ENCODE measurements at regions not wholly inside any gene's neighbourhood (a gene's known extent, or its start where the extent isn't known, plus 50 kb on each side); places are given as distances from the start of the nearest gene placed in this dataset.

GRCh38 chr13:76709851-76710250 is 176.4 kb downstream of the KCTD12 start:
- DNase-seq (ENCODE audit: low spot score) = no peak
- no peaks in the 10 kb centered on the region for H3K27me3 ChIP-seq
- H3K36me3 ChIP-seq = no peaks in the 10 kb centered on the region
- H3K4me3 ChIP-seq = no peak overlapping the region
- H3K4me1 ChIP-seq = peaks cover 0 to 15% of the 10 kb centered on the region in 2 donors
- no peak overlapping the region for H3K27ac ChIP-seq
- H3K9me3 ChIP-seq = no peaks in the 10 kb centered on the region
- TF ChIP-seq CTCF (IDR thresholded peaks at IDR 0.05) = no peak

- Histone ChIP-seq H3K4me1 (peaks cover 0 to 15% of the 10 kb centered on the region in 2 donors), H3K27me3 (no peaks in the 10 kb centered on the region), H3K36me3 (no peaks in the 10 kb centered on the region), H3K27ac (no peak overlapping the region), H3K9me3 (no peaks in the 10 kb centered on the region), H3K4me3 (no peak overlapping the region)
- TF ChIP-seq CTCF (IDR thresholded peaks at IDR 0.05) = no peak
- no peak for DNase-seq (ENCODE audit: low spot score)
Observed at GRCh38 chr13:76708138-76708688, 178.0 kb downstream of the KCTD12 start.

GRCh38 chr13:76707360-76707759 is 178.8 kb downstream of the KCTD12 start:
- H3K9me3 ChIP-seq = no peaks in the 10 kb centered on the region
- peaks cover 0 to 15% of the 10 kb centered on the region in 2 donors for H3K4me1 ChIP-seq
- no peaks in the 10 kb centered on the region for H3K36me3 ChIP-seq
- no peak overlapping the region for H3K4me3 ChIP-seq
- H3K27me3 ChIP-seq = no peaks in the 10 kb centered on the region
- no peak for TF ChIP-seq CTCF (IDR thresholded peaks at IDR 0.05)
- no peak overlapping the region for H3K27ac ChIP-seq
- DNase-seq (ENCODE audit: low spot score) = no peak

- Histone ChIP-seq H3K27ac (no peak overlapping the region), H3K4me3 (no peak overlapping the region), H3K36me3 (no peaks in the 10 kb centered on the region), H3K9me3 (no peaks in the 10 kb centered on the region), H3K4me1 (no peaks in the 10 kb centered on the region), H3K27me3 (no peaks in the 10 kb centered on the region)
- TF ChIP-seq CTCF (IDR thresholded peaks at IDR 0.05) = no peak
- no peak for DNase-seq (ENCODE audit: low spot score)
Observed at GRCh38 chr13:76703621-76704288, 182.4 kb downstream of the KCTD12 start.

GRCh38 chr13:76703216-76703615 is 183.0 kb downstream of the KCTD12 start:
- no peak overlapping the region for H3K27ac ChIP-seq
- DNase-seq (ENCODE audit: low spot score) = no peak
- H3K4me3 ChIP-seq = no peak overlapping the region
- TF ChIP-seq CTCF (IDR thresholded peaks at IDR 0.05) = no peak
- no peaks in the 10 kb centered on the region for H3K4me1 ChIP-seq
- no peaks in the 10 kb centered on the region for H3K36me3 ChIP-seq
- H3K27me3 ChIP-seq = no peaks in the 10 kb centered on the region
- no peaks in the 10 kb centered on the region for H3K9me3 ChIP-seq

GRCh38 chr13:76697288-76697687 is 188.9 kb downstream of the KCTD12 start:
- H3K9me3 ChIP-seq = no peaks in the 10 kb centered on the region
- H3K27me3 ChIP-seq = no peaks in the 10 kb centered on the region
- DNase-seq (ENCODE audit: low spot score) = no peak
- no peak overlapping the region for H3K27ac ChIP-seq
- no peaks in the 10 kb centered on the region for H3K36me3 ChIP-seq
- H3K4me1 ChIP-seq = peaks cover 0 to 4% of the 10 kb centered on the region in 2 donors
- TF ChIP-seq CTCF (IDR thresholded peaks at IDR 0.05) = no peak
- no peak overlapping the region for H3K4me3 ChIP-seq

Data from right atrium auricular region (tissue), 2 donors.